Breast epithelium (tissue), 3 donors: ENCODE measurements at regions not wholly inside any gene's neighbourhood (a gene's known extent, or its start where the extent isn't known, plus 50 kb on each side); places are given as distances from the start of the nearest gene placed in this dataset.

Source experiments
- POLR2A ChIP-seq: fragments of 450-650 bp; IDR thresholded peaks from one replicate; pipeline ENCODE4 v1.6.1; 2016; ENCODE audit warnings: antibody characterized with exemption, mild to moderate bottlenecking, moderate library complexity
- POLR2AphosphoS5 ChIP-seq, 3 donors: sonication (generic); formaldehyde crosslinking; IDR thresholded peaks; one replicate each; pipeline ENCODE4 v1.6.1; 2017; ENCODE audit warnings: antibody characterized with exemption in 3 of 3
- TF ChIP-seq, protein P1 (sequence below), 3 donors: fragments of 450-650 bp; IDR thresholded peaks; one replicate each; pipeline ENCODE4 v1.5.1; 2016 to 2017; ENCODE audit warnings: antibody characterized with exemption in 3 of 3, mild to moderate bottlenecking in 3 of 3, moderate library complexity in 3 of 3

DNA sequence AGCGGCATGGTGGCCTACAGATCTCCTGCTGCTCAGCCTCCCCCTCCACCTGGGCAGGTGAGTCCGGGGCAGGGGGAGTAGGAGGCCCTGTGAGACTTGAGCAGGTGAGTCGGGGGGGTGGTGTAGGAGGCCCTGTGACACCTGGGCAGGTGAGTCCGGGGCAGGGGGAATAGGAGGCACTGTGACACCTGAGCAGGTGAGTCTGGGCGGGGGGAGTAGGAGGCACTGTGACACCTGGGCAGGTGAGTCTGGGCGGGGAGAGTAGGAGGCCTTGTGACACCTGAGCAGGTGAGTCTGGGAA lies 299.3 kb downstream of the BRD1 start:
- TF ChIP-seq, protein P1, sequence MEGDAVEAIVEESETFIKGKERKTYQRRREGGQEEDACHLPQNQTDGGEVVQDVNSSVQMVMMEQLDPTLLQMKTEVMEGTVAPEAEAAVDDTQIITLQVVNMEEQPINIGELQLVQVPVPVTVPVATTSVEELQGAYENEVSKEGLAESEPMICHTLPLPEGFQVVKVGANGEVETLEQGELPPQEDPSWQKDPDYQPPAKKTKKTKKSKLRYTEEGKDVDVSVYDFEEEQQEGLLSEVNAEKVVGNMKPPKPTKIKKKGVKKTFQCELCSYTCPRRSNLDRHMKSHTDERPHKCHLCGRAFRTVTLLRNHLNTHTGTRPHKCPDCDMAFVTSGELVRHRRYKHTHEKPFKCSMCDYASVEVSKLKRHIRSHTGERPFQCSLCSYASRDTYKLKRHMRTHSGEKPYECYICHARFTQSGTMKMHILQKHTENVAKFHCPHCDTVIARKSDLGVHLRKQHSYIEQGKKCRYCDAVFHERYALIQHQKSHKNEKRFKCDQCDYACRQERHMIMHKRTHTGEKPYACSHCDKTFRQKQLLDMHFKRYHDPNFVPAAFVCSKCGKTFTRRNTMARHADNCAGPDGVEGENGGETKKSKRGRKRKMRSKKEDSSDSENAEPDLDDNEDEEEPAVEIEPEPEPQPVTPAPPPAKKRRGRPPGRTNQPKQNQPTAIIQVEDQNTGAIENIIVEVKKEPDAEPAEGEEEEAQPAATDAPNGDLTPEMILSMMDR (IDR thresholded peaks at IDR 0.05), result no peak
- no peak for TF ChIP-seq POLR2A
- no peak for TF ChIP-seq POLR2AphosphoS5 (IDR thresholded peaks at IDR 0.05)
